PC-3 (cell line): ENCODE measurements at regions not wholly inside any gene's neighbourhood (a gene's known extent, or its start where the extent isn't known, plus 50 kb on each side); places are given as distances from the start of the nearest gene placed in this dataset.

Experiments used
- CTCF ChIP-seq: fragments of 300-600 bp; sonication (generic); conservative IDR thresholded peaks from 2 replicates; pipeline ENCODE4 v1.5.1; 2017; ENCODE audit warnings: antibody characterized with exemption, low read depth, mild to moderate bottlenecking, low read length
- EZH2 ChIP-seq: fragments of 300-600 bp; sonication (generic); IDR thresholded peaks from one replicate; pipeline ENCODE4 v1.6.1; 2017; ENCODE audit warnings: antibody characterized with exemption, mild to moderate bottlenecking, low read length; ENCODE audit not compliant: unreplicated experiment
- EZH2phosphoT487 ChIP-seq: fragments of 300-600 bp; sonication (generic); IDR thresholded peaks from 2 replicates; pipeline ENCODE4 v1.6.1; 2018; ENCODE audit warnings: mild to moderate bottlenecking, antibody characterized with exemption, low read length, borderline replicate concordance

GRCh38 chr10:121024905-121025584 lies 173.9 kb downstream of the WDR11 start:
- TF ChIP-seq CTCF (no peak), EZH2phosphoT487 (no peak), EZH2 (no peak)
